ENCODE measurements at regions not wholly inside any gene's neighbourhood (a gene's known extent, or its start where the extent isn't known, plus 50 kb on each side); places are given as distances from the start of the nearest gene placed in this dataset.

- TF ChIP-seq ZNF317 (CRISPR knock-in tag; IDR thresholded peaks at IDR 0.05; ENCODE audit: borderline replicate concordance, low read depth): no peak
- TF ChIP-seq CTCF (IDR thresholded peaks at IDR 0.05): no peak
- TF ChIP-seq ZNF232 (CRISPR knock-in tag; IDR thresholded peaks at IDR 0.05): no peak
- TF ChIP-seq, protein P1, sequence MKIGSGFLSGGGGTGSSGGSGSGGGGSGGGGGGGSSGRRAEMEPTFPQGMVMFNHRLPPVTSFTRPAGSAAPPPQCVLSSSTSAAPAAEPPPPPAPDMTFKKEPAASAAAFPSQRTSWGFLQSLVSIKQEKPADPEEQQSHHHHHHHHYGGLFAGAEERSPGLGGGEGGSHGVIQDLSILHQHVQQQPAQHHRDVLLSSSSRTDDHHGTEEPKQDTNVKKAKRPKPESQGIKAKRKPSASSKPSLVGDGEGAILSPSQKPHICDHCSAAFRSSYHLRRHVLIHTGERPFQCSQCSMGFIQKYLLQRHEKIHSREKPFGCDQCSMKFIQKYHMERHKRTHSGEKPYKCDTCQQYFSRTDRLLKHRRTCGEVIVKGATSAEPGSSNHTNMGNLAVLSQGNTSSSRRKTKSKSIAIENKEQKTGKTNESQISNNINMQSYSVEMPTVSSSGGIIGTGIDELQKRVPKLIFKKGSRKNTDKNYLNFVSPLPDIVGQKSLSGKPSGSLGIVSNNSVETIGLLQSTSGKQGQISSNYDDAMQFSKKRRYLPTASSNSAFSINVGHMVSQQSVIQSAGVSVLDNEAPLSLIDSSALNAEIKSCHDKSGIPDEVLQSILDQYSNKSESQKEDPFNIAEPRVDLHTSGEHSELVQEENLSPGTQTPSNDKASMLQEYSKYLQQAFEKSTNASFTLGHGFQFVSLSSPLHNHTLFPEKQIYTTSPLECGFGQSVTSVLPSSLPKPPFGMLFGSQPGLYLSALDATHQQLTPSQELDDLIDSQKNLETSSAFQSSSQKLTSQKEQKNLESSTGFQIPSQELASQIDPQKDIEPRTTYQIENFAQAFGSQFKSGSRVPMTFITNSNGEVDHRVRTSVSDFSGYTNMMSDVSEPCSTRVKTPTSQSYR (CRISPR knock-in tag; IDR thresholded peaks at IDR 0.05): no peak
- no peak for TF ChIP-seq CBFB (CRISPR knock-in tag; IDR thresholded peaks at IDR 0.05; ENCODE audit: low read depth)
- TF ChIP-seq AFF4 (CRISPR knock-in tag; IDR thresholded peaks at IDR 0.05; ENCODE audit: borderline replicate concordance): no peak
- TF ChIP-seq, protein P2, sequence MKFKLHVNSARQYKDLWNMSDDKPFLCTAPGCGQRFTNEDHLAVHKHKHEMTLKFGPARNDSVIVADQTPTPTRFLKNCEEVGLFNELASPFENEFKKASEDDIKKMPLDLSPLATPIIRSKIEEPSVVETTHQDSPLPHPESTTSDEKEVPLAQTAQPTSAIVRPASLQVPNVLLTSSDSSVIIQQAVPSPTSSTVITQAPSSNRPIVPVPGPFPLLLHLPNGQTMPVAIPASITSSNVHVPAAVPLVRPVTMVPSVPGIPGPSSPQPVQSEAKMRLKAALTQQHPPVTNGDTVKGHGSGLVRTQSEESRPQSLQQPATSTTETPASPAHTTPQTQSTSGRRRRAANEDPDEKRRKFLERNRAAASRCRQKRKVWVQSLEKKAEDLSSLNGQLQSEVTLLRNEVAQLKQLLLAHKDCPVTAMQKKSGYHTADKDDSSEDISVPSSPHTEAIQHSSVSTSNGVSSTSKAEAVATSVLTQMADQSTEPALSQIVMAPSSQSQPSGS (CRISPR knock-in tag; IDR thresholded peaks at IDR 0.05; ENCODE audit: borderline replicate concordance, low read depth): no peak
- TF ChIP-seq RELA (CRISPR knock-in tag; IDR thresholded peaks at IDR 0.05; ENCODE audit: borderline replicate concordance): no peak
- TF ChIP-seq, protein P3, sequence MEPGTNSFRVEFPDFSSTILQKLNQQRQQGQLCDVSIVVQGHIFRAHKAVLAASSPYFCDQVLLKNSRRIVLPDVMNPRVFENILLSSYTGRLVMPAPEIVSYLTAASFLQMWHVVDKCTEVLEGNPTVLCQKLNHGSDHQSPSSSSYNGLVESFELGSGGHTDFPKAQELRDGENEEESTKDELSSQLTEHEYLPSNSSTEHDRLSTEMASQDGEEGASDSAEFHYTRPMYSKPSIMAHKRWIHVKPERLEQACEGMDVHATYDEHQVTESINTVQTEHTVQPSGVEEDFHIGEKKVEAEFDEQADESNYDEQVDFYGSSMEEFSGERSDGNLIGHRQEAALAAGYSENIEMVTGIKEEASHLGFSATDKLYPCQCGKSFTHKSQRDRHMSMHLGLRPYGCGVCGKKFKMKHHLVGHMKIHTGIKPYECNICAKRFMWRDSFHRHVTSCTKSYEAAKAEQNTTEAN (CRISPR knock-in tag; IDR thresholded peaks at IDR 0.05): no peak
- TF ChIP-seq TCF7 (CRISPR knock-in tag; IDR thresholded peaks at IDR 0.05; ENCODE audit: low read depth): no peak
These were observed 1418.7 kb downstream of the GRIK2 start for GRCh38 chr6:102812242-102812641.

Data from WTC11 (cell line).